ENCODE measurements at regions not wholly inside any gene's neighbourhood (a gene's known extent, or its start where the extent isn't known, plus 50 kb on each side); places are given as distances from the start of the nearest gene placed in this dataset.

- intact Hi-C loops (cut with micrococcal nuclease; ENCODE audit: unreplicated experiment) = no loop called here
- Histone ChIP-seq H3K27me3 (replicated peaks; ENCODE audit: insufficient read depth, low read depth, low read length, poor library complexity) (no peaks in the 10 kb centered on the region), H3K4me1 (ENCODE audit: insufficient read depth, low read length, poor library complexity, severe bottlenecking) (no peaks in the 10 kb centered on the region), H3K4me3 (ENCODE audit: low read depth, low read length, poor library complexity, severe bottlenecking) (no peak overlapping the region), H3K27ac (ENCODE audit: low read depth, low read length, poor library complexity, severe bottlenecking) (no peak overlapping the region), H3K36me3 (ENCODE audit: insufficient read depth, low read length, poor library complexity, severe bottlenecking) (no peaks in the 10 kb centered on the region), H3K9me3 (ENCODE audit: low read depth, low read length, poor library complexity, severe bottlenecking) (no peaks in the 10 kb centered on the region)
- BruUV-seq (replicated peaks) = no TSS peak
- ChIA-PET CTCF (no interaction called here), POLR2A (ENCODE audit: low non-redundant PET) (no interaction called here)
- no peak for TF ChIP-seq CTCF (conservative IDR thresholded peaks at IDR 0.05; ENCODE audit: low read depth, low read length)
- no peak for TF ChIP-seq EZH2 (IDR thresholded peaks at IDR 0.05; ENCODE audit: borderline replicate concordance, low read depth, low read length, poor library complexity, severe bottlenecking)
- DNase-seq (ENCODE audit: low spot score) = no peak
These were observed 209.7 kb downstream of the CAAP1 start for GRCh38 chr9:26682796-26683496.

- BruUV-seq (replicated peaks) = no TSS peak
- H3K36me3 ChIP-seq (ENCODE audit: insufficient read depth, low read length, poor library complexity, severe bottlenecking) = no peaks in the 10 kb centered on the region
- intact Hi-C loops (cut with micrococcal nuclease; ENCODE audit: unreplicated experiment) = no loop called here
- DNase-seq (ENCODE audit: low spot score) = no peak
- no peaks in the 10 kb centered on the region for H3K27me3 ChIP-seq (replicated peaks; ENCODE audit: insufficient read depth, low read depth, low read length, poor library complexity)
- POLR2A ChIA-PET (ENCODE audit: low non-redundant PET) = no interaction called here
- no peak overlapping the region for H3K4me3 ChIP-seq (ENCODE audit: low read depth, low read length, poor library complexity, severe bottlenecking)
- no peak overlapping the region for H3K27ac ChIP-seq (ENCODE audit: low read depth, low read length, poor library complexity, severe bottlenecking)
- CTCF ChIA-PET = no interaction called here
- no peak for TF ChIP-seq CTCF (conservative IDR thresholded peaks at IDR 0.05; ENCODE audit: low read depth, low read length)
- no peak for TF ChIP-seq EZH2 (IDR thresholded peaks at IDR 0.05; ENCODE audit: borderline replicate concordance, low read depth, low read length, poor library complexity, severe bottlenecking)
- no peaks in the 10 kb centered on the region for H3K9me3 ChIP-seq (ENCODE audit: low read depth, low read length, poor library complexity, severe bottlenecking)
- no peaks in the 10 kb centered on the region for H3K4me1 ChIP-seq (ENCODE audit: insufficient read depth, low read length, poor library complexity, severe bottlenecking)
These were observed 210.6 kb downstream of the CAAP1 start for GRCh38 chr9:26682041-26682440.

- no peaks in the 10 kb centered on the region for H3K4me1 ChIP-seq (ENCODE audit: insufficient read depth, low read length, poor library complexity, severe bottlenecking)
- H3K9me3 ChIP-seq (ENCODE audit: low read depth, low read length, poor library complexity, severe bottlenecking) = no peaks in the 10 kb centered on the region
- intact Hi-C loops (cut with micrococcal nuclease; ENCODE audit: unreplicated experiment) = no loop called here
- CTCF ChIA-PET = no interaction called here
- POLR2A ChIA-PET (ENCODE audit: low non-redundant PET) = no interaction called here
- no TSS peak for BruUV-seq (replicated peaks)
- DNase-seq (ENCODE audit: low spot score) = no peak
- no peaks in the 10 kb centered on the region for H3K36me3 ChIP-seq (ENCODE audit: insufficient read depth, low read length, poor library complexity, severe bottlenecking)
- H3K27ac ChIP-seq (ENCODE audit: low read depth, low read length, poor library complexity, severe bottlenecking) = no peak overlapping the region
- H3K27me3 ChIP-seq (replicated peaks; ENCODE audit: insufficient read depth, low read depth, low read length, poor library complexity) = no peaks in the 10 kb centered on the region
- no peak overlapping the region for H3K4me3 ChIP-seq (ENCODE audit: low read depth, low read length, poor library complexity, severe bottlenecking)
- TF ChIP-seq CTCF (conservative IDR thresholded peaks at IDR 0.05; ENCODE audit: low read depth, low read length) (no peak), EZH2 (IDR thresholded peaks at IDR 0.05; ENCODE audit: borderline replicate concordance, low read depth, low read length, poor library complexity, severe bottlenecking) (no peak)
These were observed 214.5 kb downstream of the CAAP1 start for GRCh38 chr9:26677965-26678706.

Data from A673 (cell line).